HG02970 (cell line): ENCODE measurements at regions not wholly inside any gene's neighbourhood (a gene's known extent, or its start where the extent isn't known, plus 50 kb on each side); places are given as distances from the start of the nearest gene placed in this dataset.
"Not testable (repeated sequence)": the region's sequence is repeated elsewhere in the genome, so short reads cannot be mapped to it uniquely, and the experiment has no call there.

Experiments used
- ATAC-seq: cut with Tn5 transposase; IDR thresholded peaks from one replicate; pipeline ENCODE4 v1.9.1; 2021; ENCODE audit warnings: mild to moderate bottlenecking, moderate library complexity, moderate number of reproducible peaks; ENCODE audit not compliant: unreplicated experiment, low FRiP score

DNA sequence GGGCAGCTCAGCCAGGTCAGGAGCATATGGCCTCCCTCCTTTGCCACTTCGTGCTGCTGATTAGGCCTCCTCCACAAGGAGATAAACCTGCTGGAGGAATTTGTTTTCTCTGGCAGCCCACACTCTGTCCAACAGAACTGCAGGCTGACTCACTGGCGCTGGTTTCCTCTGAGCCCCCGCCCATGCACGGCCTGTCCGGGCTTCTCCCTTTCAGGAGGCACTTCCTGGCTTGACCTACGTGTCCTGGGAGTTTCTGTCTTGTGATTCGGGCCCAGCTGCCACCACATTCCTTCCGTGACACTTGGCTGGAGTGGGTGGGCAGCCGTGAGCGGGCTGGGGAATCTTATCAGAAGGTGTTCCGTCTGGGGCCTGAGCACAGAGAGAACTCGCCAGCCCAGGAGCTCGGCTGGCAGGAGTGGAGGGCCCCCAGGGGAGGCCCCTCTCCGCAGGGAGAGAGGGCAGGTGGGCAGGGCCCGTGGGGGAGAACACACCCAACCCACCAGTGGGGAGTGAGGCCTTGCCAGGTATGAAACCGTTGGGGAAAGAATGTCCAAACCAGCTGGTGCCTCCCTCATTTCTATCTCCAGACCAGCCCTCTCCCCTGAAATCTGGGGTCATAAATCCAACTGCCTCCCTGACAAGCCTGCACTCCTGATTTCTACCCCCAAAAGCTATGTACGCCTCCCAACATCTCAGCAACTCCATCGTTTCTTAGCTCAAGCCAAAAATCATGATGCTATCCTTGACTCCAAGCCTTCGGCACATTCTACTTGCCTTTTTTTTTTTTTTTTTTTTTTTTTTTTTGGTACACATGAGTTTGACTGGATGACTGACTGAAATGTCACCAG, 110.6 kb upstream of the MEF2A start:
- ATAC-seq = no peak

DNA sequence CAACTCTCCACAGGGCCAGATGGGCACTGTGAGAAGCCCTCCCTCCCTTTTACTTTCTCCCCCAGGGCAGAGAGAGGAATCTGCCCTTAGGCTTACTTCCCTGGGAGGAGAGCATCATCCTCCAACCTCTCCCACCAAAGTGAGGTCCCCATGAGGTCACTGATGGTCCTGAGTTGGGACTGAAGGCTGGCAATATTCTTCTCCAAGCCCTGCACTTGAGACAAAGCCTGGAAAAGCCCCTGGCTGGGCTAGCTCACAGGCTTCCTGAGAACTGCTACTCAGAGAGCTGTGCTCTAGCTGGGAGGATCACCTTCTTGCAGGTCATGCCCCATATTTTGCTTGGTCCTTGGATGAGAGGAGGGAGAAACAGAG, 110.0 kb upstream of the MEF2A start:
- ATAC-seq = no peak

DNA sequence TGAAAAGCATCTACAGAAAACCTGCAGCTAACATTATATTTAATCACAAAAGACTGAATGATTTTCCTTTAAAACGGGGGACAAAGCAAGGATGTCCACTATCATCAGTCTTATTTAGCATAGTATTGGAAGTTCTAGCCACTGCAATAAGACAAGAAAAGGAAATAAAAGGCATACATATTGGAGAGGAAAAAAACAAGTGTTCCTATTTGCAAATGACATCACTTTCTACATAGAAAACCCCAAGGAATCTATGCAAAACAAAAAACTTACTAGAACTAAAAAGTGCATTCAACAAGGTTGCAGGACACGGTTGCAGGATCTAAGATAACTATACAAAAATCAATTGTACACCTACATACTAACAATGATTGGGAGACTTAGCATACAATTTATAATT, 101.6 kb upstream of the MEF2A start:
- no peak for ATAC-seq

DNA sequence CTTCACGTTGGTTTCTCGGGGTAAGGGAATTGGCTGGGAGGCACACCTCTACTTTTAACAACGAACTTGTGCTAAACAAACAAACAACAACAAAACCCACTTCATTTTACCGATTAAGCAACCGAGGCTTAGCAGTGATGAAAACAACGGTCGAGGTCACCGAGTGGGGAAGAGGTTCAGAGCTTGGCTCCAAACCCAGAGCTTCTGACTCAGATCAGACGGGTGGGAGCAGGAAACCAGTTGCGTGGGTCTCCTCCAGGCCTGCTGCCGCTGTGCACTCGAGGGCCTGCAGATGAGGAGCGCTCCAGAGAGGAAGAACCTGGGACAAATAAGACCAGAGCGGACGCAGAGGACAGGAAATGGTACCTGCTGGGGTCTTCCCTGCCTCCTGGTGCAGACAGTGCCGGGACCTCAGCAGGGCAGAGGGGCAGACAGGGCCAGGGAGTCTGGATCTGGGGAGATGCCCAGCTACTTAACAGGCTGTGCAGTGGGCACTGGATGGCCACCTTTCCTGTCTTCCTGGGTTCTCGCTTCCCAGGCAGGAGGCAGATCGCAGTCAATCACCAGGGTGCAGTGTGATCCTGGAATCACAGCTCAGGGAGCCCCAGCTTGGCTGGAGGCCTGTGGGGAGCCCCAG, 99.0 kb upstream of the MEF2A start:
- ATAC-seq = no peak

DNA sequence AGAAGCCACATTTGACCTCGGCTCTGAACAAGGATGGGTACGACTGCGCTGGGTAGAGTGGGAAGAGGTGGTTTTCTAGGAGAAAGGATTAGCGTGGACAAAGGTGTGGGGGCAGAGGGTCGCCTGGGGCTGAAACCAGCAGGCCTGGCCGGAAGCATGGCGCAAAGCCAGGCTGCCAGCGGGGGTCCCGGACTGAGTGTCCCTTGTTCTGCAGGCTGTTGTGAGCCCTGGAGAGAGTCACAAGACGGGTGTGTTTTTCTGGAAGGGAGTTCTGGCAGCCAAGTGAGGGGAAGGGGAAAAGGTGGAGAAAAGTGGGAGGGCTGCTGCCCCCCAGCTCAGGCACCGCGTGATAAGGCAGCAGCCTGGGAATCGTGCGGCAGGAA, 98.5 kb upstream of the MEF2A start:
- no peak for ATAC-seq

DNA sequence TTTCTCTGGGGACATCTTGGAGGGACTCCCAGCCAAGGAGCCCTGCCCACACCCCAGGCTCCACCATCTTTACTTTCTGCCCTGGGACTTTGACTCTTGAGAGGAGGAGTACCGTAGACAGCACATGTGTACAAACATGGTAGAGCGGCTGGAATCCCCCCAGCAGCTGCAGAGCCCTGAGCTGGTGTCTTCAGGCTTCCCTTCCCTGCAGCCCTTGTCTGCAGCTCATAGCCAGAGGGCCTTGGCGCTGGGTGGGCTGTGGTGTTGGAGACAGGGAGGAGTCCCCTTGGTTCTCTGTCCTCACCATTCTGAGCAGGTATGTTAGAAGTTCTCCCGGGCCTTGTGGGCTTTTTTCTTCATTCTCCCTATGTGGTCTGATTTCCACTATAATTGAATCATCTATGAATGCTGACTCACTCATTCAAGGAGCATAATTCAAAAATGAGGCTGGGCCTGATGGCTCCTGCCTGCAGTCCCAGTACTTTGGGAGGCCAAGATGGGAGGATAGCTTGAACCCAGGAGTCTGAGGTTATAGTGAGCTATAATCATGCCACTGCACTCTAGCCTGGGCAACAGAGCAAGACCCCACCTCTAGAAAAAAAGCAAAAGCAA, 97.8 kb upstream of the MEF2A start:
- no peak for ATAC-seq

DNA sequence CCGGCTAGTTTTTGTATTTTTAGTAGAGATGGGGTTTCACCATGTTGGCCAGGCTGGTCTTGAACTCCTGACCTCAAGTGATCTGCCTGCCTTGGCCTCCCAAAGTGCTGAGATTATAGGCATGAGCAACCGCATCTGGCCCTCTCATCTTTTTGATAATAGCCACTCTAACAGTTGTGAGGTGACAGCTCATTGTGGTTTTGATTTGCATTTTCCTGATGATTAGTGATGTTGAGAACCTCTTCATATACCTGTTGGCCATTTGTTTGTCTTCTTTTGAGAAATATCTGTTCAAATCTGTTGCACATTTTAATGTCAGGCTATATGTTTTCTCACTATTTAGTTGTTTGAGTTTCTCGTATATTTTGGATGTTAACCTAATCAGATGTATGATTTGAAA, 95.6 kb upstream of the MEF2A start:
- not testable (repeated sequence) for ATAC-seq

DNA sequence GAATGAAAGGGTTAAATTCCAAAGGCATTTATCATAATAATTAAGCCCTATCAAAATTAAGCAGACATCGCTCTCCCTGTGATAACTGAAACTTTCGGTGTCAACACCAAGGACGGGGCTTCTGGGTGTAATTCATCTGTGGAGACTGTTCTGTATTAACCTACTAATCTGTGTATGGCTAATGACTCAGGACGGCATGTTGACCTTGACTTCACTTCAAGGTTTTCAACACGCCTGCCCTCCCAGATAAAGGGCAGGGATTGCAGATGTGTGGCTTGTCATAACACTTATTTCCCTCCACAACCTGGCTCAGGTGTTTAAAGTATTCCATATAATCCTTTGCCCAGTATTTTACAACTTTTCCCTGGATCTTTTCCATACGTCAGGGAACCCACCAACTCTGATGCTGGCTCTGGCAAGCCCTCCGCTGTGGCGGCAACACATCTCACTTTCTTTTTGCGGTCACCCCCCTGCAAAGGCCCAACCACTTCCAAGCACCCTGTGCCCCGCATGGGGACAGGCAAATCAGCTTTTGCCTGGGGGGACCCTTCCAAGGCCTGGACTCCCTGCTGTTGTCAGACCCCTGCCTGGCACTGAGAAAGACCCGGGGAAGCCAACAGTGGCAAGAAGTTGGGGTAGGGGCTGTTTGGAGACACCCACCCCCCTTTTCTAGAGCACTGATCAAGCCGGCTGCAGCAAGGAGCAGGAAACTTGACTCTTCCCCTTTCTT, 93.2 kb upstream of the MEF2A start:
- ATAC-seq = no peak

DNA sequence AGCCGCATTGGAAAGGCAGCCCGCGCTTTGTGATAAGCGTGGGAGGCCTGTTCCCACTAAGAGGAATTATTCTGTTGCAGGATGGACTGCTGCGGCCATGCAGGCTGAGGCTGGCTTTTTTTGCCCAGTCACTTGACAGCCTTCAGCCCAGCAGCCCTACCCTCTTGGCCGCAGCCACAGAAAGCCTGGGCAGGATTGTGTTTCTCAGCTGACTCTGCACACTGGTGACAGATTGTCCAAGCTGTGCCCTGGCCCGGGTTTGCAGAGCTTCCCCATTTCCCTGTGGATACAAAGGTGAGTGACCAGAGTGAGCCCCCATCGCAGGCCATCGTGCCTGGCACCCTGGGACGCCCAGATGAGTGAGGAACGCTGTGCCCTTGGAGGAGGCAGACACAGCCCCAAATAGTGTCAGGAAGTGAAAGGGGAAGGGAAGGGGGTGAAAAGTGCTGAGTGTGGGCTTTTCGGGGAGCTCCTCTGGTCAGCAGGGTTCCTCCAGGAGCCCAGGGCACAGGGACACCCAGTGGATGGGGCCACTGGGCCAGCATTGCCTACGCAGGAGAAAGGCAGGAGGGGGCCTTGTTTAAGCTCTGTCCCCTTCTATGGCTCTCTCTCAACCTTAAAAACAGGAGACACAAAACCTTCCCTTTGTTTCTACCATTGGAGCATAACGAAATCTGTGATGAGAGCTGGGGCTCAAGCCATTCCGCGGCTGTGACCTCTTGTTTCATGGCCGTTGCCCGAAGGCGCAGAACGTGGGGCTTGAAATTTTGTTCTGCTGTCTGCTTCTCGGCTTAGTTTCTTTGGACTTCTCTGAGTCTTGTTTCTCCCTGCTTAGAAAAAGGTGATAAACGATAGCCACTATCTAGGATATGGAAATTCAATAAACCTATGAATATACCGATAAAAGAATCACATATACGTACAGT, 91.5 kb upstream of the MEF2A start:
- ATAC-seq = no peak

DNA sequence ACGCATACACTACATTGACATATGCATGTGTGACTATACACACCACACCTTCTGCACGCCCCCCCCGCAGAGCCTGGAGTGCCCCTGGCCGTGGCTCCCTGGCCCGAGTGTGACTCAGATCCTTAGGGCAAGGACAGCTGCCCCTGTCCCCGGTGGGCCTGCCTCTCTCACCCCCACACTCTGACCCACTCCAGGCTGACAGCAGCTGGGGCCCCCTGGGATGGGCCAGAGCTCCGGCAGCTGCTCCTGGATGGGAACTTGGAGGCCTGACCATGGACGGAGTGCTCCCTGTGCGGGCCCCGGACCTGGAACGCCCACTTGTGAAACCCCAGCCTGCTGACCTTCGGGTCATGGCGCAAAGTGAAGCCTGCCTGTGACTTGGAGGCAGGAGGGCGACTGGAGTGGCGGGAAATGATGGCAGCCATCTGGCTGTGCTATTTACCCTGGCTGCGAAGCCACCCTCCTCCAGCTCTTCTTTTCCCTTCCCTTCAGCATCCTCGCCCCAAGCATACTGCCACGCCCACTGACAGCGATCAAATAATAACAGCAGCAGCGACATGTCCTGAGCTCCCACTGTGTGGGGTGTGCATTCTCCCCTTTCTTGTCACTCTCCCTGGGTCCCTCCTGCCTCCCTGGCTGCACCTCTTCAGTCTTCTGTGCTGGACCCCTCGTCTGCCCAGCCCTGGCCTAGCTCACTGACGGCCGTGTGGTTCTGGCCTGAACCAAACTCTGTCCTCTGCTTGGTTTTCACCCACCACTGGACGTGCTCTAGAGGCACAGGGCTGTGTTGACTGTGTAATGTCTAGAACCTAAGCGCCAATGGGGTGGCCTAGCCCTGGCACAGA, 90.7 kb upstream of the MEF2A start:
- ATAC-seq = no peak

DNA sequence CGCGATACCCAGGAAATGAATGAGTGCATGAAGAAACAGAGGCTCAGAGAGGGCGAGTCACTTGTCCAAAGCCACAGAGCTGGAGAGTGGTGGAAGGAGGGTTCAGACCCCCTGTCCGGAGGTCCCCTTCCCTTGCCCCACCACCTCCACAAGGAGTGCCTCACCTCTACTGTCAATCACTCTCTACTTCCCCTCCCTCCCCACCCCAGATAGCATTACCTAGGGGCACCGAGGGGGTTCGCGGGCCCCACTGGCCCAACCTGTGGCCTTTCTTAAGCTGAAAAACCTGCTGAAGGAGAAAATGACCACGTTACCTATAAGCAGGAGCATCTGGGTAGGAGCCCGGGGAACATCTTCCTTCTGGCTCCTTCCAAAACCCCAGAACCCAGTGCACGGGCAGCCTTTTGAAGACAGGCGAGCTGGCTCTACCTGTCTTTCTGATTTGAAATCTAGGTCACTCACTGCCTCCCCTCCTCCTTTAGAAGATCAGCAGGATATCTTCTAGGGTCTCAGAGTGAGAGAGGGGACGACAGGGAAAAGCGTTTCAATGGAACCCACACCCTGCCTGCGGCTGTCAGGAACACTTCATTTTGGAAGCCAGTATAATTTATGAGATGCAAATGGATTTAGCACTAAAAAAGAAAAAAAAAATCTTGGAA, 89.9 kb upstream of the MEF2A start:
- no peak for ATAC-seq

DNA sequence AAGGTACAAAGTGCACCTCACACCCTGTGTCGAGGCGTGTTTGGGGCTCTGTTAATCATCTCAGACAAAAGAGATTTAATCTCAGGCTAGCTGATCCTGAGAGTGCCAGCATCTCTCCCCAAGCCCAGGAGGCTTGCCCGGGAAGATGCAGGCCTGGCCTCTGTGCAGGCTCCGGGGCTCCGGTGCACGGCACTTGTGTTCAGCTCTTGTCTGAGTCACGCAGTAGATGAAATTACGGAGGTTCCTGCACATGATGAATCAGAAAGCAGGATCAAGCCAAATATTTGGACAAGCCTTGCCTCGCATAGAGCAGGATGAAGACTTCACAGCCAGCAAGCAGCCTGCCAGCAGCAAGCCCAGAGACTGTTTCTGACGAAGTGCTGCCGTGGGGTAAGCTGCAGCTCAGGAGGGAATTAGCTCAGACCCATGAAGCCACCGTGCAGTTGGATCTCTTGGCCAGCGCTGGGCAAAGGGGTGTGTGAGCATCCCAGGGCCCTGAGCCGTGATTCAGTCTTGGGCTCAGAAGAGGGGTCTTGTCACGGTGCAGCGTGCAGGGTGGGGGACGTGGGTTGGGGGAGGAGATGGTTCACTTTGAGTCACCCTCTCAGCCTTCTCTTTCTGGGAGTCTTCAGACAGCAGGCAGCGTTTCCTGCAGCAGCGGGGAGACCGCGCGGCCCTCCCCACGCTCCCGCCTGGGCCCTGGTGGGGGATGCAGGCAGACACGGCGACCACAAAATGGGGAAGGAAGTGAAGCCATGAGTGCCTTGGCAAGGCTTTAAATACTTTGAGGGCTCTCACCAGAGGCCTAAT, 89.2 kb upstream of the MEF2A start:
- no peak for ATAC-seq

DNA sequence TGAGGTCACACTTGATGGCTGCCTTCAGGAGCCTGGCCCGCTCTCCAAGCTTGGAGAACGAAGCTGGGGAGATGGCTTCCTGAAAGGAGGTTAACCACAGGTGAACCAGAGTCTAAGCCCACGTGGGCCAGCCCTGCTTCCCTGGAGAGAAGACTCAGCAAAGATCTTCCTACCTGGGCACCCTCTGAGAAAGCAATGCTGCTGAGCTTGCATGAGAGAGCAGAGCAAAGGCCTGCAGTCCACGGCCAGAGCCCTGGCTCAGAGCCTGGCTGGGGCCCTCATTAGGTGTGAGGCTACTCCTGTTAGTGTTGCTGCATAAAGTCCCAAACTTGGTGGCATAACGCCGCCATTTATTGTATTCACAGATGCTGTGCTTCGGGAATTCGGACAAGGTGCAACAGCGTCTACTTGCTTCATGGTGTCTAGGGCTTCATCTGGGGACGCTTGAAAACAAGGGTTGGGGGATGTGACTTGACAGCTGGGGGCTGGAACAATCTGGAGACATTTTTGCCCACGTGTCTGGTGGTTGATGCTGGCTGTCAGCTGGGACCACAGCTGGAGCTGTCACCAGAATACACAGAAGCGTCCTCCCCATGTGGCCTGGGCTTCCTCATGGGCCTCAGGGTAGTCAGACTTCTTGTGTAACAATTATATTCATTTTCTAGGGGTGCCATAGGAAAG, 87.9 kb upstream of the MEF2A start:
- no peak for ATAC-seq

DNA sequence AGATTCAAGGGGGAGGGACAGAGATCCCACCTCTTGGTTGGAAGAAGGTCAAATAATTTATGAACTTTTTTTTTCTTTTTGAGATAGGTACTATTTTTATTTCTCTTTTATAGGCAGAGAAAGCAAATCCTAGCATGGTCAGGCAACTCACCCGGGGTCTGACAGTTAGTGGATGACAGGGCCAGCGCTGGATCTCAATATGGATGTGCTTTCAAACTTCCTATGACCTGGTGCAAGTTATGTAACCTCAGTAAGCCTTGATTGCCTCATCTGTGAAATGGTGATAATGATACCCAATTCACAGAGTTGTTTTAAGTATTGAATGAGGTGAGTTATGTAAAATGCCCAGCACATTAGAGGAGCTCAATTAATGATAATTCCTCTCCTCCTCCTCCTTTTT, 86.8 kb upstream of the MEF2A start:
- no peak for ATAC-seq

DNA sequence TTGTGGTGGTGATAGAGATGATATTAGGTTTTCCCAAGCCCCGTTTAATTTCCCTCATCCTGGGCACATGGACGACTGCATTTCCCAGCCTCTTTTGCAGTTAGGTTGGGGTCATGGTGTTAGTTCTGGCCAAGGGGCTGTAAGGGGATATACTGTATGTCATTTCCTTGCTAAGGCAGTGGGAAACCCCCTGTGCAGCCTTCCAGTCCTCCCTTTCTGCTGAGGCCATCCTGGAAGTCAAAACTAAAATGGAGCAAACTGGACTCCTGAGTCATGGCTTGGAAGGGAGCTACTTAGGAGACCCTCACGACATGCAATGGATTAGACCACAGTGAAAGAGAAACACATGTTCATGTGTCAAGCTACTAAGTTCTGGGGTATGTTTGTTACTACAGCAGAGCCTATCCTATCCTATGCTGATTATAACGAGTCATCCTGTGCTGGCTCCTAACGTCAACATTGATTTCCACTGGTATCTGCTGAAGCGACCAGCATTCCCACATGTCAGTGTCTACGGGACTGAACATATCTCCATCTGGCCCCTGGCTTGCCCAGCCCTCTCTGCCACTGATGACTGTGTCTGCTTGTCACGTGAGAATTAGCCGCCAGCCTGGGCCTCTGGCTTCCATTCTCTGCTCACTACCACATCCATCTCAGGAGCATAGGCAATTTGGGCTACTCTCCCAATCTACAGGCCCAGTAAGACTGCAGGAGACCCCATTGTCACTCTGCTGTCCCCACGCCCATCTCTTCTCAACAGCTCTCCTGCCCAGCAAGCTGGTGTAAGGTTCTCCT, 85.6 kb upstream of the MEF2A start:
- ATAC-seq = no peak

DNA sequence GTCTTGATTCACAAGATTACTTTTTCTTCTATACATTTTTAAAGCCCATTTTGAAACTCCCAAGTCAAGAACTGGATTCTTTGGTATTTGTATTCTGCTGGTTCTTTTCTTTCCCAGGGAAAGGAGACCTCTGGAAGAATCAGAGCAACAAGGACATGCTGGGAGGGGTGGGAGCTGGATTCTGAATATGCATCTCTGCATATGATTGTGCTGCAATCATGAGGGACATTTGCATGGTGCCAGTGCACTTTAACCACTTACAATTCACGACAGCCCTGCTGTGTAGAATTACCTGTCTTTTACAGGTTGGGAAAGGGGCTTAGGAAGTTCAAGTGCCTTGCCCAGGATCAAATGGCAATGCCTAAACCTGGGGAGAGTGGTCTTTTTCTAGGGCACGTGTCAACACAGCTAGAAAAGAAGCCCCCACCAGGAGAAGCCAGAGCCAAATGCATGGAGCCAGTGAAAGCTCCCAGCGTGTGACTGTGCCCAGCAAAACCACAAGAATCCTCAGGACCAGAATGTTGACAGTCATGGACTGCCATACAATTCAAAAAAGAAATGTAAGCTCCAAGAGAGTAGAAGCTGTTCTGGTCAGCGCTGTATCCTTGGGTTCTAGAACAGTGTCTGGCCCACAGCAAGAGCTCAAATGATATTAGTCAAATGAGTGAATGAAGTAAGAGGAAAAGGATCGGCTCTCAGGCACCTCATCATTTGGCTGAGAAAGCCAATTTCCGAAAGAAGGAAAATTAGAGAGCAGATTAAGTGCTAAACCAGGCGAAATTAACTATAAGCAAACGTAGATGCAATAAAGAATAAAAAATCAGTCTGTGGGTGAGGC, 84.5 kb upstream of the MEF2A start:
- no peak for ATAC-seq
